Hepatocyte (in vitro differentiated cells): ENCODE measurements at regions not wholly inside any gene's neighbourhood (a gene's known extent, or its start where the extent isn't known, plus 50 kb on each side); places are given as distances from the start of the nearest gene placed in this dataset.

Experiments used
- DNase-seq: peaks from one replicate; pipeline ENCODE4 v3.0.0-alpha.2; 2016; ENCODE audit warnings: low spot score
- H2AFZ ChIP-seq: fragments of 200-600 bp; sonication (generic); 2 replicates; pipeline ENCODE4 v1.6.0; 2016; ENCODE audit warnings: antibody characterized with exemption, mild to moderate bottlenecking
- H3K27ac ChIP-seq: fragments of 200-600 bp; sonication (generic); 2 replicates; pipeline ENCODE4 v1.5.1; 2016; ENCODE audit warnings: mild to moderate bottlenecking
- H3K27me3 ChIP-seq: fragments of 200-600 bp; sonication (generic); 2 replicates; pipeline ENCODE4 v1.6.1; 2016
- H3K36me3 ChIP-seq: fragments of 200-600 bp; sonication (generic); replicated peaks from 2 replicates; pipeline ENCODE4 v1.5.1; 2016; ENCODE audit warnings: low read depth; ENCODE audit not compliant: insufficient read depth
- H3K4me1 ChIP-seq: fragments of 200-600 bp; sonication (generic); 2 replicates; pipeline ENCODE4 v1.5.1; 2016; ENCODE audit warnings: mild to moderate bottlenecking, moderate library complexity; ENCODE audit not compliant: insufficient read depth
- H3K4me2 ChIP-seq: fragments of 200-600 bp; sonication (generic); 2 replicates; pipeline ENCODE4 v1.6.0; 2016
- H3K4me3 ChIP-seq: fragments of 200-600 bp; sonication (generic); 2 replicates; pipeline ENCODE4 v1.5.1; 2016; ENCODE audit warnings: mild to moderate bottlenecking
- H3K79me2 ChIP-seq: fragments of 200-600 bp; sonication (generic); 2 replicates; pipeline ENCODE4 v1.6.0; 2017; ENCODE audit warnings: mild to moderate bottlenecking
- H3K9me2 ChIP-seq: fragments of 200-600 bp; sonication (generic); replicated peaks from 2 replicates; pipeline ENCODE4 v1.6.0; 2017; ENCODE audit warnings: mild to moderate bottlenecking; ENCODE audit not compliant: insufficient read depth
- H3K9me3 ChIP-seq: fragments of 200-600 bp; sonication (generic); 2 replicates; pipeline ENCODE4 v1.5.1; 2016; ENCODE audit warnings: low read depth, mild to moderate bottlenecking
- H4K20me1 ChIP-seq: fragments of 200-600 bp; sonication (generic); 2 replicates; pipeline ENCODE4 v1.6.0; 2016; ENCODE audit warnings: mild to moderate bottlenecking; ENCODE audit not compliant: insufficient read depth, poor library complexity, severe bottlenecking
- CTCF ChIP-seq: fragments of 200-600 bp; sonication (generic); IDR thresholded peaks from 2 replicates; pipeline ENCODE4 v1.5.1; 2016; ENCODE audit warnings: antibody characterized with exemption, mild to moderate bottlenecking; ENCODE audit not compliant: poor library complexity
- EZH2 ChIP-seq: fragments of 200-600 bp; sonication (generic); IDR thresholded peaks from 2 replicates; pipeline ENCODE4 v1.6.1; 2016; ENCODE audit warnings: antibody characterized with exemption, mild to moderate bottlenecking, borderline replicate concordance
- EZH2phosphoT487 ChIP-seq: fragments of 200-600 bp; sonication (generic); IDR thresholded peaks from one replicate; pipeline ENCODE4 v1.6.1; 2018; ENCODE audit warnings: antibody characterized with exemption, mild to moderate bottlenecking, low read depth, moderate library complexity; ENCODE audit not compliant: unreplicated experiment, severe bottlenecking
- WGBS: methylation state at CpG from one replicate; pipeline ENCODE4 v1.1.6; 2016; ENCODE audit warnings: low lambda C conversion rate; ENCODE audit errors: missing lambda C conversion rate; 5-methylcytosine and 5-hydroxymethylcytosine counted together

DNA sequence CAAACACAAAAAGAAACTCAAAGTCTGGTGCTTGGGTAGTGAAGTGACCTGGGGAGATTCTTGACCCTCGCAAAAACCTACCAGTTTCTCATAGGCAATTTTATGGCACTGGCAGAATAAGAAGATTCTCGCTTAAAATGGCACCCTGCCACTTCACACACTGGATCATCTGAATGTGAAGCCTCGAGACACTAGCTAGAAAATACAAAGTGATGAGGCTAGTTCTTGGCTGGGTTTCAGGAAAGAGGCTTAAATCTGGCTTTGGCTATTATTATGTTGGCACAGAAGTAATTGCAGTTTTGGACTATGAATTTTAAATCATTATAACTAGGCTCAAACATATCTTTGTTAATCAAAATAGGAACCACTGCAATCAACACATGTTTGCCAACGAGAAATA lies 634.7 kb upstream of the BOD1L1 start:
- Histone ChIP-seq H3K36me3 (no peaks in the 10 kb centered on the region), H3K79me2 (no peaks in the 10 kb centered on the region), H3K27me3 (no peaks in the 10 kb centered on the region), H3K4me3 (no peak overlapping the region), H3K9me2 (no peaks in the 10 kb centered on the region), H2AFZ (no peak overlapping the region), H3K4me1 (no peaks in the 10 kb centered on the region), H3K4me2 (no peak overlapping the region), H3K9me3 (no peaks in the 10 kb centered on the region), H4K20me1 (no peaks in the 10 kb centered on the region), H3K27ac (no peak overlapping the region)
- TF ChIP-seq EZH2phosphoT487 = no peak
- no peak for TF ChIP-seq EZH2
- no peak for TF ChIP-seq CTCF
- WGBS = 90% methylated on average over 4 of the region's 4 CpGs
- no peak for DNase-seq

GRCh38 chr4:14264437-14264836 lies 636.9 kb upstream of the BOD1L1 start:
- TF ChIP-seq EZH2phosphoT487 (no peak), EZH2 (no peak), CTCF (no peak)
- DNase-seq = peak; percentile 5

DNA sequence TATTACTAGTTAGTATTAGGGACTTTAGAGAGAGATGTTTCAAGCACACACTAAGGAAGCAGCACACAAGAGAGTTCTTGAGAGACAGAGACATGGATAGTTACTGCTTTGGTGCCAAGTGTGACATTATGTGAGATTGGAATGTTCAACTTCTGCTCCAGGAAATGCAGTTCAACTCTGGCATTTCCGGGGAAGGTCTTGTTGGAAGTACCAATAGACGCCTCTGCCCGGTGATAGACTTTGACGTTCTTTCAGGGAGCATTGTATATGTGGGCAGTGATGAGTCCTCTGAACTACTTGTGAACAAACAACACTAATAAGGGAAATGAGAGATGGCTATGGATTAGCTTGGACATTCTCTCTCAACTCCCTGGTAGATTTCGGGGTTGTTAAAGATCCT lies 638.1 kb upstream of the BOD1L1 start:
- Histone ChIP-seq H3K79me2 (no peaks in the 10 kb centered on the region), H3K27me3 (no peaks in the 10 kb centered on the region), H4K20me1 (no peaks in the 10 kb centered on the region), H3K4me3 (no peak overlapping the region), H2AFZ (no peak overlapping the region), H3K4me2 (no peak overlapping the region), H3K9me2 (no peaks in the 10 kb centered on the region), H3K27ac (no peak overlapping the region), H3K4me1 (no peaks in the 10 kb centered on the region), H3K9me3 (no peaks in the 10 kb centered on the region), H3K36me3 (no peaks in the 10 kb centered on the region)
- TF ChIP-seq EZH2 = no peak
- TF ChIP-seq CTCF = no peak
- TF ChIP-seq EZH2phosphoT487 = no peak
- no peak for DNase-seq
- WGBS = 95% methylated on average over 5 of the region's 5 CpGs

More at GRCh38 chr4:14264437-14264836, 636.9 kb upstream of the BOD1L1 start:
- Histone ChIP-seq H3K36me3 (no peaks in the 10 kb centered on the region), H3K27me3 (no peaks in the 10 kb centered on the region), H3K27ac (no peak overlapping the region), H3K9me3 (no peaks in the 10 kb centered on the region), H3K4me2 (no peak overlapping the region), H3K4me3 (no peak overlapping the region), H3K9me2 (no peaks in the 10 kb centered on the region), H3K79me2 (no peaks in the 10 kb centered on the region), H2AFZ (no peak overlapping the region), H3K4me1 (no peaks in the 10 kb centered on the region), H4K20me1 (no peaks in the 10 kb centered on the region)
- 75% methylated on average over 4 of the region's 4 CpGs for WGBS

DNA sequence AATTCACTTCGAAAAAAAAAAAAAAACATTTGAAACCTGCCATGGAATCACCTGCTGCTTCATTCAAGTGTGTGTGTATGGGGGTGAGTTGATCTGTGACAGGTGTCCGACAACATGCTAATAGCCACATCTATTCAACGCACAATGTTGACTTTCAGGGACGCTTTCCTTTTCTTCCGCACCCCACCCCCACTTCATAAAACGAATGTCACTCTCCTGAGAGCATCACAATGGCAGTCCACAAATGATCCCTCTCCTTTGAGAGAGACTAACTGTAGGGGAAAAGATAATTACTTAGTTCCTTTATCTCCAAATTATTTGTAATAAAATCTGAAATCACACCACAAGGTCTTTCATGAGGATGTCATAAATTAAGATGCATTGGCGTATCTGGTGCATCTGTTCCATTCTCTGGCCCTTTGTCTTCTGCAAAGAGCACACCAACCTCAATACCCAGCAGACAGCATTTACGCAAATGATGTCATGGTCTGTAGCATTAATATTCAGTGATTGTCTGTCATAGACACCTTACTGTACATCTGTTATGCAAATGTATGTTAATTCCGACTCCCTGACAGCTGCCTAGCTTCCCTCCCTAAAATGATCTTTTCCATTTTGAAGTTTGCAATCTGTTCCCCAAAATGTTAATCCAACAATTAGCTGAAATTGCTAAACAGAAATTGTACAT lies 640.0 kb upstream of the BOD1L1 start:
- DNase-seq = no peak
- Histone ChIP-seq H3K27ac (no peak overlapping the region), H3K4me3 (no peak overlapping the region), H3K4me2 (no peak overlapping the region), H3K9me2 (no peaks in the 10 kb centered on the region), H3K36me3 (no peaks in the 10 kb centered on the region), H3K27me3 (no peaks in the 10 kb centered on the region), H2AFZ (no peak overlapping the region), H3K79me2 (no peaks in the 10 kb centered on the region), H4K20me1 (no peaks in the 10 kb centered on the region), H3K4me1 (no peaks in the 10 kb centered on the region), H3K9me3 (no peaks in the 10 kb centered on the region)
- TF ChIP-seq EZH2phosphoT487 (no peak), EZH2 (no peak), CTCF (no peak)
- 94% methylated on average over 9 of the region's 9 CpGs for WGBS
